Small intestine (tissue), 7 donors: ENCODE measurements at regions not wholly inside any gene's neighbourhood (a gene's known extent, or its start where the extent isn't known, plus 50 kb on each side); places are given as distances from the start of the nearest gene placed in this dataset.

Source experiments
- DNase-seq, 2 donors: peaks; one replicate each; pipeline versions ENCODE4 v3.0.0 to v3.0.0-alpha.2; 2013
- FAIRE-seq: peaks from 2 replicates; lab custom pipeline; 2012; peaks lifted over from hg19 to GRCh38; lab: Jason Lieb, UNC
- H3K27ac ChIP-seq, 3 donors: one replicate each; pipeline ENCODE4 v1.5.1; 2013; ENCODE audit warnings: low read length in 2 of 3, mild to moderate bottlenecking in 2 of 3, control low read depth in 1 of 3, inconsistent platforms in 1 of 3, low read depth in 1 of 3, moderate library complexity in 1 of 3
- H3K27me3 ChIP-seq, 3 donors: one replicate each; pipeline ENCODE4 v1.6.1; 2013; ENCODE audit warnings: low read length in 3 of 3, inconsistent platforms in 1 of 3; ENCODE audit not compliant: control insufficient read depth in 3 of 3, insufficient read depth in 3 of 3
- H3K36me3 ChIP-seq, 3 donors: one replicate each; pipeline ENCODE4 v1.6.1; 2013; ENCODE audit warnings: low read length in 3 of 3, inconsistent platforms in 1 of 3, low read depth in 1 of 3, mild to moderate bottlenecking in 1 of 3, moderate library complexity in 1 of 3; ENCODE audit not compliant: control insufficient read depth in 3 of 3, insufficient read depth in 2 of 3
- H3K4me1 ChIP-seq, 3 donors: one replicate each; pipeline ENCODE4 v1.6.1; 2013; ENCODE audit warnings: low read length in 2 of 3, inconsistent platforms in 1 of 3, low read depth in 1 of 3, mild to moderate bottlenecking in 1 of 3, moderate library complexity in 1 of 3; ENCODE audit not compliant: control insufficient read depth in 3 of 3, insufficient read depth in 2 of 3
- H3K4me3 ChIP-seq, 3 donors: one replicate each; pipeline ENCODE4 v1.5.1; 2013; ENCODE audit warnings: low read length in 3 of 3, control low read depth in 1 of 3, inconsistent platforms in 1 of 3, low read depth in 1 of 3, mild to moderate bottlenecking in 1 of 3, moderate library complexity in 1 of 3
- H3K9me3 ChIP-seq, 2 donors: one replicate each; pipeline ENCODE4 v1.6.1; 2013; ENCODE audit warnings: low read depth in 1 of 2, low read length in 1 of 2; ENCODE audit not compliant: control insufficient read depth in 2 of 2, insufficient read depth in 1 of 2
- WGBS, 3 donors: extraction: QIAGEN DNeasy Blood & Tissue Kit; methylation state at CpG; one replicate each; pipeline ENCODE4 v1.1.7; 2013; 5-methylcytosine and 5-hydroxymethylcytosine counted together
- donor health status: healthy with polysubstance abuse.
- donor health status: control.
- donor health status: control.
- donor health status: Bipolar disorder and iron deficiency.
- donor health status: healthy.

DNA sequence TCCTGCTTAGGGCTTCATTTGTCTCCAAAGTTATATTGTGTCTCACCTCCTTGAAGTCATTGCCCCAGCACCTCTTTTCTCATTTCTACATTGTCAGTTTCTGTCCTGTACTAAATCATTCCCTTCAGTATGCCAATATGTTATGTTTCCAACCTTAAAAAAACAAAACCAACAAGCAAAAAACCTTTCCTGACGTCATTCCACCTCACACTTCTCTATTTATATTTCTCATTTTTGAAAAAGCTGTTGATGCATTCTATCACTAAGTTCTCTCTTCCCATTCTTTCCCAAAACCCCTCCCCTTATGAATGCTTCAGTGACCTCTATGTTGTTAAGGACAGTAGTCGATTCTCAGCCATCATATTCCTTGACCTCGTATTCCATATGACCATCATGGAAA lies 98.7 kb upstream of the ARHGAP24 start:
- 83 to 85% (median 85%) methylated on average over 3 of the region's 3 CpGs for WGBS, 3 donors
- no peak overlapping the region for H3K4me3 ChIP-seq
- no peaks in the 10 kb centered on the region for H3K9me3 ChIP-seq
- no peak overlapping the region for H3K27ac ChIP-seq
- FAIRE-seq (no peak), DNase-seq (no peak)
- no peaks in the 10 kb centered on the region for H3K27me3 ChIP-seq
- H3K4me1 ChIP-seq, result no peaks in the 10 kb centered on the region
- no peaks in the 10 kb centered on the region for H3K36me3 ChIP-seq

DNA sequence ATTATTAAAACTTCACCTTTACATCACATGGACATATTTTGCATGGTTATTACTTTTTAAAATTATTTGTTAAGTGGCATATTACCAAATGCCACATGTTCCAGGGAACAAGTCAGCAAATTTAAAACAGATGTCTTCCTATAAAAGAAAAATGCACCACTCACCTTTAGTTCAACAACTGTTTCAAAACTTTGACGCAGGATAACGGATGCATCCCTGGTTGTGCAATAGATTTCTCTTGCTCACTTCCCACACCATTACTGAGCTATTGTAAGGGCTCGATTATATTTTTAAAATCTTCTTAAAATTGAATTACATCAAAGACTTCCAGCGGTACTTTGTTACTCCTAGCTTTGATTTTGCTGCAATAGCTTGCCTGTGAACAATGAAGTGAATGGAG lies 93.0 kb upstream of the ARHGAP24 start:
- WGBS, 3 donors, result 92 to 96% (median 95%) methylated on average over 4 of the region's 4 CpGs
- no peak for DNase-seq
- no peak overlapping the region for H3K27ac ChIP-seq
- H3K27me3 ChIP-seq, result no peaks in the 10 kb centered on the region
- no peaks in the 10 kb centered on the region for H3K36me3 ChIP-seq
- H3K4me3 ChIP-seq, result no peak overlapping the region
- no peak for FAIRE-seq
- no peaks in the 10 kb centered on the region for H3K4me1 ChIP-seq
- H3K9me3 ChIP-seq, result no peaks in the 10 kb centered on the region

GRCh38 chr4:85391071-85391470 lies 83.9 kb upstream of the ARHGAP24 start:
- Histone ChIP-seq H3K36me3 (no peaks in the 10 kb centered on the region), H3K4me3 (no peak overlapping the region), H3K27me3 (no peaks in the 10 kb centered on the region), H3K4me1 (no peaks in the 10 kb centered on the region), H3K27ac (no peak overlapping the region), H3K9me3 (no peaks in the 10 kb centered on the region)
- FAIRE-seq (no peak), DNase-seq (no peak)
- WGBS, 3 donors, result 65 to 72% (median 67%) methylated on average over 1 of the region's 1 CpG

GRCh38 chr4:85391589-85392410 lies 83.2 kb upstream of the ARHGAP24 start:
- FAIRE-seq (no peak), DNase-seq (no peak)
- Histone ChIP-seq H3K27me3 (no peaks in the 10 kb centered on the region), H3K36me3 (no peaks in the 10 kb centered on the region), H3K9me3 (no peaks in the 10 kb centered on the region), H3K4me1 (no peaks in the 10 kb centered on the region), H3K27ac (no peak overlapping the region), H3K4me3 (no peak overlapping the region)
- WGBS, 3 donors, result 50 to 61% (median 61%) methylated on average over 4 of the region's 4 CpGs

- H3K9me3 ChIP-seq, result no peaks in the 10 kb centered on the region
- DNase-seq (no peak), FAIRE-seq (no peak)
- no peak overlapping the region for H3K27ac ChIP-seq
- WGBS, 3 donors, result 71 to 83% (median 78%) methylated on average over 3 of the region's 3 CpGs
- no peak overlapping the region for H3K4me3 ChIP-seq
- H3K36me3 ChIP-seq, result no peaks in the 10 kb centered on the region
- H3K27me3 ChIP-seq, result no peaks in the 10 kb centered on the region
- no peaks in the 10 kb centered on the region for H3K4me1 ChIP-seq
Observed at GRCh38 chr4:85393201-85393600, 81.7 kb upstream of the ARHGAP24 start.

DNA sequence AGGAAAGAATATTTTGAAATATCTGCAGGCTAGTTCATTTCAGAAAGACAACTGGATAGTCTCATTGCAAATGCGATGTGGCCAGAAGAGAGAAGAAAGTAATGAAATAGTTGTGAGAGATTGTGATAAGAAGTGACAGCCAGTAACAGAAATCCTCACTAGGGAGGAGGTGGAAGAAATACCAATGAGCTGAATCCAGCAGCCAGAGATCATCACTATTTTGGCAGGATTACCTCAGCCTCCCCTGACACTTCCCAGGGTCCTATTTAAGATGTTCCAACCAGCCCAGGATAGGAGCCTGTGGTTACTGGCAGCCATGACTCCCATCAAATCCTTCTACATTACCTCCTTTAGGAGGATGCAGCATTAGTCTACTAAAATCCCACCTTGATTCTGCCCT lies 76.7 kb upstream of the ARHGAP24 start:
- no peaks in the 10 kb centered on the region for H3K9me3 ChIP-seq
- WGBS, 3 donors, result 73 to 75% (median 74%) methylated on average over 1 of the region's 1 CpG
- no peak overlapping the region for H3K4me3 ChIP-seq
- no peaks in the 10 kb centered on the region for H3K36me3 ChIP-seq
- H3K27me3 ChIP-seq, result no peaks in the 10 kb centered on the region
- no peaks in the 10 kb centered on the region for H3K4me1 ChIP-seq
- DNase-seq, result no peak
- no peak overlapping the region for H3K27ac ChIP-seq
- FAIRE-seq, result no peak

GRCh38 chr4:85399270-85399669 lies 75.7 kb upstream of the ARHGAP24 start:
- Histone ChIP-seq H3K36me3 (no peaks in the 10 kb centered on the region), H3K27ac (no peak overlapping the region), H3K4me3 (no peak overlapping the region), H3K4me1 (no peaks in the 10 kb centered on the region), H3K27me3 (no peaks in the 10 kb centered on the region), H3K9me3 (no peaks in the 10 kb centered on the region)
- WGBS, 3 donors, result 72 to 90% (median 78%) methylated on average over 2 of the region's 2 CpGs
- DNase-seq, result no peak
- FAIRE-seq, result no peak

- Histone ChIP-seq H3K9me3 (no peaks in the 10 kb centered on the region), H3K27me3 (no peaks in the 10 kb centered on the region), H3K27ac (no peak overlapping the region), H3K4me3 (no peak overlapping the region), H3K4me1 (no peaks in the 10 kb centered on the region), H3K36me3 (no peaks in the 10 kb centered on the region)
- no peak for FAIRE-seq
- WGBS, 3 donors, result 48 to 64% (median 60%) methylated on average over 3 of the region's 3 CpGs
- DNase-seq, result no peak
Observed at GRCh38 chr4:85402371-85402770, 72.6 kb upstream of the ARHGAP24 start.

- 75 to 90% (median 82%) methylated on average over 2 of the region's 2 CpGs for WGBS, 3 donors
- FAIRE-seq (no peak), DNase-seq (no peak)
- Histone ChIP-seq H3K36me3 (no peaks in the 10 kb centered on the region), H3K4me3 (no peak overlapping the region), H3K4me1 (no peaks in the 10 kb centered on the region), H3K27ac (no peak overlapping the region), H3K9me3 (no peaks in the 10 kb centered on the region), H3K27me3 (no peaks in the 10 kb centered on the region)
Observed at GRCh38 chr4:85406185-85406584, 68.8 kb upstream of the ARHGAP24 start.
